ENCODE measurements at regions not wholly inside any gene's neighbourhood (a gene's known extent, or its start where the extent isn't known, plus 50 kb on each side); places are given as distances from the start of the nearest gene placed in this dataset.

DNA sequence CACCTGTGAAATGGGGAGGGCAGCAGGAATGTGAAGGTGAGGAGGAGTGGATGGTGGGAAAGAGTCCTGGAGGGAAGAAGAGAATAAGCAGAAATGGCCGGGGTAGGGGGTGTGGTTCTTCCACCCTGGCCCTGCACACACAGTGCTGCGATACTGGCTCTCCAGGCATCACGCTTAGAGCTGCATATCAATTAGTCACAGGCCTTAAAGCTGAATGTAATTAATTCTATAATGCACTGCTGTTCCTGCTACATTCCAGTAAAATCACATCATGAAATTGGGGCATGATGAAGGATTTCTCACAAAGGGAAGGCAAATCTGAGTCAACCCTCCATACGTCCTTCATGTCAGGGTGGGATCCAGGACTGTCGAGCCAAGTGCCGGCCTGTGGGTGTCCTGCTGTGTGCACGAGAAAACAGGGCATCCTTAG lies 566.1 kb downstream of the BCL11B start:
- no peak for DNase-seq

GRCh38 chr14:98707522-98707921 lies 564.5 kb downstream of the BCL11B start:
- DNase-seq, result no peak

DNA sequence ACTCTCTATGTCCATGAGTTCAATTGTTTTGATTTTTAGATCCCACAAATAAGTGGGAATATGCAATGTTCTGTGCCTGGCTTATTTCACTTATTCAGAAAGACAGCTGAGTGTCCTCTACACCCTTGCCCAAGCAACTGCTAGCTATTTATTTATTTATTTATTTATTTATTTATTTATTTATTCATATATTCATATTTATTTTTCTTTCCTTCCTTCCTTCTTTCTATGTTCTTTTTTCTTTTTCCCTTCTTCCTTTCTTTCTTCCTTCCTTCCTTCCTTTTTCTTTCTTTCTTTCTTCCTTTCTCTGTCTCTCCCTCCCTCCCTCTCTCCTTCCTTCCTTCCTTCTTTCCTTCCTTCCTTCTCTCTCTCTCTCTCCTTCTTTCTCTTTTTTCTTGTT lies 563.4 kb downstream of the BCL11B start:
- no peak for DNase-seq

GRCh38 chr14:98711453-98711852 lies 560.5 kb downstream of the BCL11B start:
- DNase-seq, result no peak

- no peak for DNase-seq
These were observed 557.2 kb downstream of the BCL11B start for GRCh38 chr14:98714626-98715425.

DNA sequence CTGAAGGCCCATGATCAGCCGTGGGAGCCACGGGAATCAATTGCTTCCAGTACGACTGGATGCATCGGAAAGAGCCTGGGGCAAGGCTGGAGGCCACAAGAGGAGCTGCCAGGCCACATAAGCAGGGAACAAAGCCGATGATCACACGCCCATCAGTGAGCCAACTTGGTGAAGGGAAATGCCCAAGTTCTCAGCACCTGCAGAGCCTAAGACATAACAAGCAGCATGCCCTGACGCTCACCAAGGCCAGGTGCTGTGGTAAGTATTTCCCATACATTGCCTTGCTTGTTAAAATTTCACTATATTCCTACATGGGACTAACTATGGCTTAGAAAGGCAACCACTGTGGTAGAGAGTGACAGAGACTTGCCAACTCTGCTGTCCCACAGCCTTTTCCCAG lies 555.9 kb downstream of the BCL11B start:
- no peak for DNase-seq

DNA sequence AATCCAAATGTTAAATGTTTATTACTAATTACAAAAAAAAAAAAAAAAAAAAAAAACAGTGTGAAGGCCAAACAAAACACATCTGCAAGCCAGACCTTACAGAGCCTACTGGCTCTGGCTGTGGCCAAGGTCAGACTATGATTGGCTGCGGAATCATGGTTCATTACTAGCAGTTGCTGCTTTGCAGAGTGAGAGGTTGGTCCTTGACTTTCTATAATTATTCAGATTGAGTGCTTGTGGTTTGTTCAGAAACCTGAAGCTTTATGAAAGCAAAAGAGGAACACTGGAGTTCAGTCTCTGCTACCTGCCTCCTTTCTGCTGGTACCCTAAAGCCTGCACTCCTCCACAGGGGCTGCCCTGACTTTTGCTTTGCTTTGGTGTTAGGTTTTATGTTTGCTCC lies 550.9 kb downstream of the BCL11B start:
- DNase-seq, result no peak

DNA sequence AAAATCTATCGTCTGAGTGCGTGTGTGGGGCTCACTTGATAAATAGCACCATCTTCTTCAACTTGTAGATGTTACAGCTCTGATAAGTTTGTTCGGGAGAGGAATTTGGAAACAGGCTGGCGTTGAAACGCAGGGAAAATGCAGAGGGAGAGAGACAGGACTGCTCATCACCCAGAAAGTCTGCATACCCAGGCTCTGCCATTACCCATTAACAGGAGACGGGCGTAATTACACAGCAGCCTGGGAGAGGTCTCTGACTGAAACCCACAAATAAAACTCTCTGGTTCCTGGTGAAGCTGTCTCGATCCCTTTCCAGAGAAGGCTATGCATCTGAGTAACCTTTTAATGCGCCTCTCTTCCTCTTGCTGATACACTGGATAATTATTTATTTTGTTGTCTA lies 547.3 kb downstream of the BCL11B start:
- no peak for DNase-seq

GRCh38 chr14:98725191-98725590 lies 546.8 kb downstream of the BCL11B start:
- no peak for DNase-seq

DNA sequence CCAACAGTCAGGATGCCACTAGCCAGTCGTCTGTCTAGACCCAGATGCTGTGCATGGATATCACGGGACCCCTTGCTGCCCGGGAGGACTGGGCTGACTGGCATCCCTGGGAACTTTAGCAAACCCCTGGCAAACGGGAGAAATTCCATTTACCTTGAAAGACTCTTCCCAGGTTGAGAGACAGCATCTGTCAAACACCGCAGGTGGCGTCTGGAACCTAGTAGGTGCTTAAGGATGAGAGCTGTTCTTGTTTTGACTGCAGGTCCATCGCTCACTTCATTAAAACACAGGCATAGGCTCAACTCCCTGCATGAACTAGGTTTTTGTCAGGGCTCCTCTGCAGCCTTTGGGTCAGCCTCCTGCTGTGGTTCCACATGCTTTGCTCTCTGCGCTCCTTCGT lies 546.3 kb downstream of the BCL11B start:
- no peak for DNase-seq

DNA sequence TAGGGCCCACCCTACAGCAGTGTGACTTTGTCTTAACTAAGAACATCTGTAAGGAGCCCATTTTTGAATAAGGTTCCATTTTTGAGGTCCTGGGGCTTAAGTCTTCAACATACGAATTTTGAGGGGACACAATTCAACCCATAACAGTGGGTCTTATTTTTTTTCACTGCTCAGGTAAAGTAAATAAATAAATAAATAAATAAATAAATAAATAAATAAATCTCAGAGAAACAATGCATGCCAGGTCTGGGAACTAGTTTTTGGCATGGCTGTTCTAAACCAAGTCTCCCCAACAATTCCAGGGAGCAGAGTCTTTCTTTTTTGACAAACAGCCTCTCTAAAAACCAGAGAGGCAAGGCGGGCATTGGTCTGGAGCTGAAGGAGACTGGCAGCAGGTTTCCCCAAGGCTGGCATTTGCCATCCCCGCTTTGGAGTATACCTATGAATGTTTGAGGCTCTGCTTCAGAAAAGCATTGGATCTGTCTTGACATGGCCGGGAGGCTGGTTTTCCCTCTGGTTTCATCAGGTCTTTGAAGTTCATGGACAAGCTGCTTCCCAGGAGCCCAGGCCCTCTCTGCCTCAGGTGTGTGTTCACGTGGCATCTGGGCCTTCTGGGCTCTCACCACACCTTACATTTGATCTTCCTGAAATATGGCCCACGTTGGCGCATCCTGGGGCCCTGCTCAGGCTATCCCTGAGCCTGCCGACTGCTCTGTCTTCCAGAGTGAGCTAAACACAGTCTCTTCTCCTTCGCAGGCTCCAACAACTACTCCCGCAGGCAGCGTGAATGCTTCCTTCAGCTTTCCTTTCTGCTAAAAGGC lies 545.2 kb downstream of the BCL11B start:
- DNase-seq, result no peak

GRCh38 chr14:98728024-98728423 lies 544.0 kb downstream of the BCL11B start:
- DNase-seq, result no peak

GRCh38 chr14:98728836-98729235 lies 543.2 kb downstream of the BCL11B start:
- DNase-seq, result no peak

GRCh38 chr14:98731286-98731685 lies 540.7 kb downstream of the BCL11B start:
- DNase-seq, result no peak

DNA sequence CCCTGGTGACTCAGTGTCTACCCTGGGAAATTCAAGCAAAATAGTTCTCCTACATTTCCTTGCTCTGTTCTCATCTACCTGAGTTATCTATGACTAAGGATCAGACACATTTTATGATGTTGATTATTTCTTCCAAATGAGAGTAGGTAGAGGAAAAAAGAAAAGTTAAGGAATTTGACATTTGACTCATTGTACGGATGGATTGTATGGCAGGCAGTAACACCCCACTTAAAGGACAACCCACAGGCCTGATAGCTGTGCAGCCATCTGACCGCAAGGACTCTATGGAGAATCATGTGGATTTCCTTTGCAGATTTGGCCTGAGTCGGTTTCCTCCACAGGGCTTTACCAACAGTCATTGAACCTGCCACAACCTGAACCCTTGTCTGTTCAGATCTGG lies 540.3 kb downstream of the BCL11B start:
- no peak for DNase-seq

GRCh38 chr14:98733536-98733935 lies 538.5 kb downstream of the BCL11B start:
- DNase-seq, result no peak

DNA sequence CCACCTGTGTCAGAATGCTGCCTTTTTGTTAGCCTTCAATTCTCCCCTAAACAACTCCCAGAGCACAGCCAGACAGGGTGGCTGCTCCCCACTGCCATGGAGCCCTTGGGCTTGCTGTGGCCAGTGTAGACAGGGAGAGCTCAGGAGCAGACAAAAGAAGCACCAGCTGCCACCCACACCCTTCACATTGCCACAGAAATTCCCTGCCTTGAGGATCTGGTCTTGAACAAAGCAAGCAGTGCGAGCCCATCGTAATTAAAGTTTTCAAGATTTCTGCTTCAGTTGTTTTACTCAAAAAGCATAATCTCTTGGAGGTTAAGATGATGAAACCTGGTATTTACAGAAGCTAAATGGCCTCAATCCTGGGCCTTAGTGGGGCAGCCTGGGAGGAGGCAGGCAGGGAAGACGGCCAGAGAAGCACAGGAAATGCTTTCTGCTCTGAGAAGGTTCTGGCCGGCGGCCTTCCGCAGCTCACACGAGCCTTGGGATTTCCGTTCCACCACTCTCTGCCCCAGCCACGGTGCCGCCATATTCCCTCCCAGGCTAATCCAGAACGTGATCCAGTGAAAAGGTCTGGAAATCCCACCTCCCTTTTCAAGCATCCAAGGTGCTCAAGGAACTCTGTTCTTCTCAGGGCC lies 535.2 kb downstream of the BCL11B start:
- DNase-seq, result no peak

GRCh38 chr14:98741523-98741922 lies 530.5 kb downstream of the BCL11B start:
- no peak for DNase-seq

DNA sequence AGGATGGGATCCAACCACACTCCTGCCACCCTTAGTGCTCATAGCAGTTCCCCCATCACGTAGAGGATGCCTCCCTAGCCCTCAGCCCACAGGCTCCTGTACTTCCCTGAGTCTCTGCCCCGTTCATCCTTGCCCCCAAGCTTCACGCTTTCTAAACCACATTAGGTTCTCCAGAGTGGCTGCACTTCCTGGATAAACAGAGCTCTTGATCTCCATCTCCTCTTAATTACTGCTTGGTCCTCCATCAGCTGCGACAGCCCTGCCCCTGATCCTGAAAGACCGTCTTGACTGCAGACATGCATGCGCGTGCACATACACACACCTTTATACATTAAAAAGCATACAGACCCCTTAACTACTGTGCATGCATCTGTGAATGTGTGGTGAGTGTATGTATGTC lies 530.0 kb downstream of the BCL11B start:
- DNase-seq, result no peak

DNA sequence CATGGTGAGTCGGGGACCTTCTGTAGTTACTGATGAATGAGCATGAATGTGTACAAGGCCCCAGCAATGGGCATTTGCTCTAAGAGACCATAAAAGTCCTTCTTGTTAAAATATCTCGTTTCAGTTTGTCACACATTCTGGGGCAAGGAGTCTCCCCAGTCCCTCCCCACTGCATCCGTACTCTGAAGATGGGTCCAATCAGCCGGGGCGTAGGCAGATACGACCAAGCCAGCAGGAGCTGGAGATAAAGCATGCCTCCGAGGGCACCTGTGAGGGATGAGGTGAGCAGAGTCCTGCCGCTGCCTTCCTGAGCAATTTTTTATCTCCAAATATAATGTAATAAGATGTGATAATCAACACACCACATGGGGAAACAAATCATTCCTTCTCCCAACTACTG lies 528.5 kb downstream of the BCL11B start:
- no peak for DNase-seq

DNA sequence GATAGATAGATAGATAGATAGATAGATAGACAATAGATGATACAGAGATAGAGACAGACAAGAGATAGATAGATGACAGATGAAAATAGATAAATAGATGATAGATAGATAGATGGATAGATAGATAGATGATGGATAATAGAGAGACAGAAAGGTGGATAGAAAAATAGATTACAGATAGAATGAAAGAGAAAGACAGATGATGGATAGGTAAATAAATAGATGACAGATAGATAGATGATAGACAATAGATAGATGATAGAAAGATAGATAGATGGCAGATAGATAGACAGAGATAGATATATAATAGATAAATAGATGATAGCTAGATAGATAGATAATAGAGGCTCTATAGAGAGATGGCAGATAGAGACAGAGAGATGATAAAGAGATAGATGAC lies 523.0 kb downstream of the BCL11B start:
- DNase-seq, result no peak

DNA sequence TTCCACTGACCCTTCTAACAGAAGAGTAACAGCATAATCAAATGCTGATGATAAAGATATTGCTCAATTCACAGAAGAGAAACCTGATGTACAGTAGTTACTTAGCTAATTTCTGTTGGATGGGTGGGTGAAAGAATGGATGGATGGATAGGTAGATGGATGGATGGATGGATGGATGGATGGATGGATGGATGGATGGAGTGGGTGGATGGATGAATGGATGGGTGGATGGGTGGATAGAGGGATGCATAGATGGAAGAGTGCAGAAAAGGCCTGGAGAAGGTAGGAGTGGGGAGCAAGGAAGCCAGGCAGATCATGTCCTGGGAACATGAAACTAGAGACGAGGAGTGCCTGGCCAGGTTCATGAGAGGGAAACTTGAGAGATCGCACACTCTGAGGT lies 520.9 kb downstream of the BCL11B start:
- DNase-seq, result no peak

DNA sequence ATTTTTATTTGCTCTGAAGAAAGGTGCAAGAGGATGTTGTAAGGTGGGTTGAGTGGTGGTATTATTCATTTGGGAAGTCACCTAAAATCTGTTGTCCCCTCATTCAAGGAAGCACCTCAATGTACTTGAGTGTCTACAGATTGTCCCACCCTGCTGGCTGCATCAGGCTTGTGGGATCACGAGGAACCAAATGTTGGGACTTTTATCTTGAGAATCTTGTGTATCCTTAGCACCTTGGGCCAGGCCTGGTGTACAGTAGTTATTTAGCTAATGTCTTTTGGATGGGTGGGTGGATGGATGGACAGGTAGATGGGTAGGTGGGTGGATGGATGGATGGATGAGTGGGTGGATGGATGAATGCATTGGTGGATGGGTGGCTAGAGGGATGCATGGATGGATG lies 519.3 kb downstream of the BCL11B start:
- no peak for DNase-seq

Measured in right lung (tissue), 2 donors.